Motor neuron (in vitro differentiated cells): ENCODE measurements at regions not wholly inside any gene's neighbourhood (a gene's known extent, or its start where the extent isn't known, plus 50 kb on each side); places are given as distances from the start of the nearest gene placed in this dataset.
A peak's percentile ranks its signal among the peaks of the same experiment; 100 is the strongest.
"Not testable (repeated sequence)": the region's sequence is repeated elsewhere in the genome, so short reads cannot be mapped to it uniquely, and the experiment has no call there.

ENCODE experiments used
- ATAC-seq, 8 experiments: fragments of 200-7000 bp; cut with Tn5 transposase; replicated peaks in 6 of 8; 2 replicates each; pipeline ENCODE4 v1.8.0; 2021; ENCODE audit warnings: mild to moderate bottlenecking in 8 of 8, moderate library complexity in 8 of 8
- H3K27ac ChIP-seq, 2 donors: fragments of 250-450 bp; sonication (Bioruptor Pico); 2 replicates each; pipeline ENCODE4 v1.9.0; 2021; ENCODE audit warnings: antibody characterized with exemption in 2 of 2, mild to moderate bottlenecking in 2 of 2, moderate library complexity in 1 of 2
- H3K4me1 ChIP-seq, 2 donors: fragments of 250-450 bp; sonication (Bioruptor Pico); replicated peaks in 1 of 2; 2 replicates each; pipeline ENCODE4 v1.6.1; 2021; ENCODE audit warnings: antibody characterized with exemption in 2 of 2, mild to moderate bottlenecking in 2 of 2, moderate library complexity in 1 of 2
- H3K4me3 ChIP-seq, 5 donors: fragments of 250-450 bp; sonication (Bioruptor Pico); 2 replicates each; pipeline ENCODE4 v1.9.0; 2021; ENCODE audit warnings: antibody characterized with exemption in 5 of 5, mild to moderate bottlenecking in 5 of 5, moderate library complexity in 4 of 5
- WGBS, 10 experiments: fragments of 450-650 bp; shearing (Covaris generic); methylation state at CpG; one replicate each; pipeline ENCODE4 v1.0.0; 2022; 5-methylcytosine and 5-hydroxymethylcytosine counted together
- in situ Hi-C, 9 experiments: fragments of 400-800 bp; cut with MboI; loops; one replicate each; pipeline ENCODE4 v1.15.0; 2021; ENCODE audit warnings: low sequenced_read_pairs in 9 of 9, low pct_unique_long_range_greater_than_20kb in 2 of 9; ENCODE audit not compliant: unreplicated experiment in 9 of 9

DNA sequence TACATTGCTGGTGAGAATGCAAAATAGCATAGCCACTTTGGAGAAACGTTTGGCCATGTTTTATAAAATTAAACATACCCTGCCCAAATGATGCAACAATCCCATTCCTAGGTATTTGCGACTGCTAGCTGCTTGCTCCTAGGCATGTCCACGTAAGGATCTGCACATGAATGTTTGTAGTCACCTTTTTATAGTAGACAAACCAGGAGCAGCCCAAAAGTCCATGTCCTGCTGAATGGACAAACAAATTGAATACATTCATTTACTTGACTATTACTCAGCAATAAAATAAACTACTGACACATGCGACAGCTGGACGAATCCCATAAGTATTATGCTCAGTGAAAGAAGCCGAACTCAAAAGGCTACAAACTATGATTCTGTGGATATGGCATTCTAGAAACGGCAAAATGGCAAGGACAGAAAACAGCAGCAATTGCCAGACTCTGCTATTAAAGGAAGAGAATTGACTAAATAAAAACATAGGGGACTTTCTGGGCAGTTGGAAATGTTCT lies 161.9 kb upstream of the GALNT2 start:
- H3K4me1 ChIP-seq, result peaks cover 24 to 27% of the 10 kb centered on the region in 2 donors
- H3K4me3 ChIP-seq, result no peak overlapping the region
- WGBS, 10 experiments, result 0 to 89% (median 62%) methylated on average over 3 to 7 of the region's 7 CpGs
- no peak overlapping the region for H3K27ac ChIP-seq
- in situ Hi-C loops, result no loop called here
- peak in 1 of 8 experiments; percentile 19 for ATAC-seq

DNA sequence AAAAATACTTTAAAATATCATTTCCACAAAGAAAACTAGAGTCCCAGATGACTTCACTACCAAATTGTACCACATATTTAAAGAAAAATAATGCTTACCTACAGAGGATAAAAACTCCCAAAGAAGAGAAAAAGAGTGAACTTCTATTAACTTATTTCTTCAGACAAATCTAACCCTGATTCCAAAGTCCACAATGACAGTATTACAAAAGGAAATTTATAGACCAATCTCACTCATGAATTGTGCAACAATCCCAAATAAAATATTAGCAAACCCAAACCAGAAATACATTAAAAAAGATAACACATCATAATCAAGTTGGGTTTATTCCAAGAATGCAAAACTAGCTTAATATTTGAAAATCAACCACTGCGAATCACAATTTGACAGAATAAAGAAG lies 161.4 kb upstream of the GALNT2 start:
- ATAC-seq, result no peak
- H3K4me1 ChIP-seq, result peaks cover 24 to 27% of the 10 kb centered on the region in 2 donors
- in situ Hi-C loops, result no loop called here
- no peak overlapping the region for H3K27ac ChIP-seq
- no peak overlapping the region for H3K4me3 ChIP-seq
- 0 to 100% (median 93%) methylated on average over 1 of the region's 1 CpG for WGBS, 10 experiments

DNA sequence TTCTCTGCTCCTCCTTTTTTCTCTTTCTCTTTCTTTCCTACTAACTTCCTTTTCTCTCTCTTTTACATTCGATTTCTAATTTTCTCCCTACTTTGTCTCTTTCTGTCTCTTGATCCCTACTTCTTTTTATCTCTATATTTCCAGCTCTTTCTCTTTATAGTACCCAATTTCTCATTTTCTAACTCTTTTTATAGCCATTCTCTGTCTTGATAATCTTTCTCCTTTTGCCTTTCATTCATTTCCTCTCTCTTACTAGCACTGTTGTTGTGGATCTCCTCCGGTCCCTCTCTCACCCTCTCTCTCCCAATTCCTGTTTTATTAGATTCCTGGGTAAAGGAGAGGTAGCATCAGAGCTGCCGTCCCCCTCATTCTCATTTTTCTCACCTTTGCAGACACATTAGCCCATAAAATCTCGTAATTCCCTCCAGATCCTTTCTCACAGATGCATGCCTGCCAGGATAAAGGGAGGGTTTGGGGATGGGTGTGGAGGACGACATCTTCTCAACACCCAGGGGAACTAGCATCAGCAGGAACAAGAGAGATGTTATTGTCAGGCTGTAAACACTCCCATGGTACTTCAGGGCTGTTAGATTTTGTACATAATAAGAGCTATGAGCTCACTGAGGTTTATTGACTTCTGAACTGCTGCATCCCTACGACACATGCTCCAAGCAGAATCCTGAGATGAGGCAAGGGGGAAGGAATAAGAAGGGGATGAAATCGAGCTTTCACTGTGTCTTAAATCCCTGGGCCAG lies 159.0 kb upstream of the GALNT2 start:
- Histone ChIP-seq H3K4me3 (no peak overlapping the region), H3K4me1 (peaks cover 24 to 27% of the 10 kb centered on the region in 2 donors), H3K27ac (peak overlapping the region; percentile 42 to 70)
- WGBS, 10 experiments, result 2 to 79% (median 54%) methylated on average over 3 to 7 of the region's 7 CpGs
- peak in 6 of 8 experiments; percentile 25 to 99 (median 99) for ATAC-seq
- in situ Hi-C loops, result no loop called here

DNA sequence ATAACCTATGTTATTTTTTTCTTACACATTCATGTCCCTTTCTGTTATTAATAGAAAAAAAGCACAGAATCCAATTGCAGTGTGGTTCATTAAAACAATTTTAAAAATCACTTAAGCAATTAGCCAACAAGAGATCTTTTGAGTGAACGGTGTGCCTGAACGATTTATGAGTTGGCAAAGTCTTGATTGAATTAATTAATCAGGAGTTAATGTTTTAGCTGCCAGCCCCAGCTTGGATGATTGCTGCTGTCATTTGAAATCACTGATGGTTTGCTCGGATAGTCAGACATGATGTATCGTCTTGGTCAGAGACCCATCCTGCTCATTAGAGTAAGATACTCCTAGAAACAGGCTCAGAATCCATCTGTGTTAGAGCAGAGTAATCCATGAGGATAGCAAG lies 158.3 kb upstream of the GALNT2 start:
- WGBS, 10 experiments, result 0 to 82% (median 60%) methylated on average over 1 to 4 of the region's 4 CpGs
- in situ Hi-C loops, result no loop called here
- ATAC-seq, result peak in 4 of 8 experiments; percentile 19 to 33 (median 29)
- Histone ChIP-seq H3K4me1 (peaks cover 24 to 29% of the 10 kb centered on the region in 2 donors), H3K27ac (peak overlapping the region; percentile 42 to 70), H3K4me3 (no peak overlapping the region)

DNA sequence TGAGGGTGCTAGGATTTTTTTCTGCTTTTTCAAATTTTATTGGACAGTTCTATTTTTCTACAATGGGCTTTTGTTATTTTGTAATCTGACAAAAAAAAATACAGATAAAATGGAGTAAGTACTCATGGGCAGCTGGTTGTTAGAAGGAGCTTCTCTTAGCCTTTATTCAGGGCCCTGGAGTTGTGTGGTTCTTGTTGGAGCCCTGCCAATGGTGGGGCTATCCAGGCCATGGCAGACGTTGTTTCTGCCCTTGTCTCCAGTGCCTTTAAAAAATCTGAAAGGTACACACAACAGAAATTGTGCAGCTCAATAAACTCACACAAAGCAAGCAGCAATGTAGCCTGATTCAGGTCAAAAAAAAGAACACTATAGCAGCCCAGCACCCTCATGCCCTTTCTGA lies 153.5 kb upstream of the GALNT2 start:
- no peak overlapping the region for H3K27ac ChIP-seq
- 0 to 43% (median 30%) methylated on average over 1 of the region's 1 CpG; no CpG with 5 or more reads in 4 of the 10 experiments for WGBS, 10 experiments
- peaks cover 10 to 17% of the 10 kb centered on the region in 2 donors for H3K4me1 ChIP-seq
- ATAC-seq, result peak in 5 of 8 experiments; percentile 30 to 83 (median 61)
- in situ Hi-C loops, result no loop called here
- no peak overlapping the region for H3K4me3 ChIP-seq

DNA sequence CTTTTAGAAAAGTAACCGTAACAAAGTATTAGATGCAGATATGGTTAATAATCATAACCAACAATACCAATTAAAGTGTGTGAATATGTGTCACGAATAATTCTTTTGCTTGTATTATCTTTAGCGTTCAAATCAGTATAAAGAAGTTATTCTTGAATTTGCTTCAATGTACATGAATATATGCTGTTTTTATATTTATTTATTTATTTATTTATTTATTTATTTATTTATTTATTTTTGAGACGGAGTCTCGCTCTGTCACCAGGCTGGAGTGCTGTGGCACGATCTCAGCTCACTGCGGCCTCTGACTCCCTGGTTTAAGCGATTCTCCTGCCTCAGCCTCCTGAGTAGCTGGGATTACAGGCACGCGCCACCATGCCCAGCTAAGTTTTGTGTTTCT lies 147.6 kb upstream of the GALNT2 start:
- H3K27ac ChIP-seq, ATAC-seq, H3K4me1 ChIP-seq, H3K4me3 ChIP-seq, in situ Hi-C loops: not testable (repeated sequence)
- WGBS, 10 experiments, result 54 to 100% (median 91%) methylated on average over 3 to 10 of the region's 10 CpGs

DNA sequence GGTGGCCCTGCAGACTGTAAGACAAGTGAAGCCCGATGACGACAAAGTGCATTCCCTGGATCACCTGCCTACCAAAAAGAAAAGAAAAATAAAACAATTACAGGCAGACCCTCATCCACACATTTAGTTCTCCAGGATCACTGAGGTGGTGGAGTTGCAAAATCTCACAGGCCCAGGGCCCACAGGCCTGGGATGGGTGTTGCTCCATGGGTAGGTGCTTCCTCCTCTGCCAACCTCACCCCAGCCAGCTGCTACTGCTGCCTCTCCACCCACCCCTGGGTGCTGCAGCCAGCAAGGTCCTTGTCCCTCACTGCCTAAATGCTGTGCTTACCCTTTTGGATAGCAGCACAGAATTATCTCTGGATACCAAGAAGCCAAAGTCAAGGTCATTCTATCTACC lies 146.4 kb upstream of the GALNT2 start:
- Histone ChIP-seq H3K4me3 (no peak overlapping the region), H3K27ac (no peak overlapping the region), H3K4me1 (no peaks in the 10 kb centered on the region)
- no peak for ATAC-seq
- in situ Hi-C loops, result no loop called here
- 0 to 100% (median 79%) methylated on average over 1 to 2 of the region's 2 CpGs; no CpG with 5 or more reads in 2 of the 10 experiments for WGBS, 10 experiments

DNA sequence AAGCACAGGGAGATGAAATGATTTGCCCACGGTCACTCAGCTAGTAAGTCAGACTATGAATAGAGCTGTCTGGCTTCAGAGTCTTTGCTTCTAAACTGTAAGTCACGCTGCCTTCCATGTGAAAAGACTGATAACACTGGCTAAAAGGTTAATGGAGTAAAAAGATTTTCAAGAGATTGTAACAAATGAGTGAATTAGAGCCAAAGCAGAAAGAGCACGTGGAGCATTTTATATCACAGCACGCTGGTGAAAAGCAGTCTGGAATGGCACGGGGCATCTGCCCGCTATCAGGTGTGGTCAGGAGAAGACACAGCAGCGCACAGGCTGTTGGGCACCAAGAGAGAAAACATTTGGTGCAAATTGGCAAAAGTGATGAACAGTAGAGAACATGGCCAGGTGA lies 144.8 kb upstream of the GALNT2 start:
- WGBS, 10 experiments, result 28 to 100% (median 89%) methylated on average over 2 to 7 of the region's 7 CpGs; no CpG with 5 or more reads in 1 of the 10 experiments

DNA sequence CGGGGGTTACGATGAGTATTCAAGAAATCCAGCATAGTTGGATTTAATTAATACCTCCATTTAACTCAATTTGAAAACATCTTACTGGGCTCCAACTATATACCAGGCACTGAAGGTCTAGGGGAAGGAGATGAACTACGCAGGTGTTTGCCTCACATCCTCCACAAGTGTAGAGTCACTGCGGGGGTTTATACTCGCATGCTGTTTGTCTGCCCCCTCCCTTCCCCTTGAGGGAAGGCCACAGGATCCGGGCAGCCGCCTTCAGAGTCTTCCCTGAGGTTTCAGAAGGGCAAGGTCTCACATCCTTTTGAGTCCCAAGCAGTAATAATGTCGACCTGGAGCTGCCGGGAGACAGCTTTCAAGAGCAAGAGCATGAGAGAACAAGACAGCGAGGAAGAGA lies 142.4 kb upstream of the GALNT2 start:
- Histone ChIP-seq H3K27ac (no peak overlapping the region), H3K4me1 (no peaks in the 10 kb centered on the region), H3K4me3 (no peak overlapping the region)
- ATAC-seq, result no peak
- in situ Hi-C loops, result no loop called here
- WGBS, 10 experiments, result 40 to 100% (median 73%) methylated on average over 1 to 9 of the region's 10 CpGs; no CpG with 5 or more reads in 4 of the 10 experiments

More for the DNA sequence above, 144.8 kb upstream of the GALNT2 start:
- ATAC-seq, result no peak
- in situ Hi-C loops, result no loop called here
- Histone ChIP-seq H3K4me1 (no peaks in the 10 kb centered on the region), H3K27ac (no peak overlapping the region), H3K4me3 (no peak overlapping the region)

DNA sequence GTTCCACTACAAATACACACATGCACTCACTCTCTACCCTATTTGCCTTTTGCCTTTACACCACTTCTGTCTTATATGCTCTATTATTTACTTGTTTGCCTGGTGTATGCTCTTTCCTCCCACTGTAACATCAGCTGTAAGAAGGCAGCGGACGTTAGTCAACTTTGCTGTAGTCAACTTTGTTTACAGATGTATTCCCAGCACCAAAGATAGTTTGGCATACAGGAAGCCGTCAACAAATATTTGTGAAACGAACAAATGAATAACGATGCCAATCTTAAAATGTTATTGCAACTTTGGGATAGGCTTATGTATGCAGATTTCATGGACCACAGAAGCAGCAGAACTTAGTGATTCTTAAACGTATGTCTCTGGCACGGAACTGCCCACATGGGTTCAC lies 138.3 kb upstream of the GALNT2 start:
- no peak for ATAC-seq
- no peak overlapping the region for H3K27ac ChIP-seq
- in situ Hi-C loops, result no loop called here
- no peak overlapping the region for H3K4me3 ChIP-seq
- 55 to 100% (median 90%) methylated on average over 2 to 7 of the region's 7 CpGs for WGBS, 10 experiments
- no peaks in the 10 kb centered on the region for H3K4me1 ChIP-seq

DNA sequence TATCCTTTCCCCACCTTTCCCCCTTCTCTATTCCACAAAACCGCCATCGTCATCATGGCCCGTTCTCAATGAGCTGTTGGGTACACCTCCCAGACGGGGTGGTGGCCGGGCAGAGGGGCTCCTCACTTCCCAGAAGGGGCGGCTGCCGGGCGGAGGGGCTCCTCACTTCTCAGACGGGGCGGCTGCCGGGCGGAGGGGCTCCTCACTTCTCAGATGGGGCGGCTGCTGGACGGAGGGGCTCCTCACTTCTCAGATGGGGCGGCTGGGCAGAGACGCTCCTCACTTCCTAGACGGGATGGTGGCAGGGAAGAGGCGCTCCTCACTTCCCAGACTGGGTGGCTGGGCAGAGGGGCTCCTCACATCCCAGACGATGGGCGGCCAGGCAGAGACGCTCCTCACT lies 135.3 kb upstream of the GALNT2 start:
- in situ Hi-C loops, H3K4me1 ChIP-seq, H3K4me3 ChIP-seq, H3K27ac ChIP-seq, ATAC-seq: not testable (repeated sequence)
- WGBS, 10 experiments, result 88 to 98% methylated on average over 6 to 9 of the region's 21 CpGs; no CpG with 5 or more reads in 8 of the 10 experiments

DNA sequence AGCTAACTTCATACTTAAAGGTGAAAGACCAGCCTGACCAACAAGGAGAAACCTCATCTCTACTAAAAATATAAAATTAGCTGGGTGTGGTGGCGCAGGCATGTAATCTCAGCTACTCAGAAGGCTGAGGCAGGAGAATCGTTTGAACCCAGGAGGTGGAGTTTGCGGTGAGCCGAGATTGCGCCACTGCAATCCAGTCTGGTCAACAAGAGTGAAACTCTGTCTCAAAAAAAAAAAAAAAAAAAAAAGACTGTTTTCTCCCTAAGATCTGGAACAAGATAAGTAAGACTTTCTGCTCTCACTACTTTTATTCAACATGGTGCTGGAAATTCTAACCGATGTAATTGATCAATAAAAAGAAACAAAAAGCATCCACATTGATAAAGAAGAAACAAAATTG lies 131.9 kb upstream of the GALNT2 start:
- H3K4me3 ChIP-seq, ATAC-seq, H3K27ac ChIP-seq, in situ Hi-C loops, H3K4me1 ChIP-seq: not testable (repeated sequence)
- WGBS, 10 experiments, result 45 to 90% (median 78%) methylated on average over 1 to 6 of the region's 6 CpGs

DNA sequence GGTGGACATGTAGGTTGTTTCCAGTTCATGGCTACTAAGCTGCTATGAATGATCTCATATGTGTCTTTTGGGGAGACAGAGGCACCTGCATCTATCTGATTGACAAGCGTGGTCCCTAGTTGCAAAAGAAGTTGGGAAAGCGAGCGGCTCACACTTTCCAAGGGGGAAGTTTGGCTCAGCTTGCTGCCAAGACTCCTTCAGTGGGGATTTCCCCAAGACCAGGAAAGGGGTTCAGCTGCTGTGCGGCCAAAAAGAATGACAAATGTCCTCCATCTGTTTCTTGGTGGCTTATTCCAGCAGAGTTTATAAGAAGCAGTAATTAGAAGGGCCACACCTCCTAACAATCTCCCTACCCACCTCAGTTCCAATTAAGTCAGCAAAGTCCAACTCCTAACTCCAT lies 128.5 kb upstream of the GALNT2 start:
- Histone ChIP-seq H3K4me1 (no peaks in the 10 kb centered on the region), H3K27ac (no peak overlapping the region), H3K4me3 (no peak overlapping the region)
- in situ Hi-C loops, result no loop called here
- no peak for ATAC-seq
- WGBS, 10 experiments, result 0 to 100% (median 91%) methylated on average over 1 to 4 of the region's 4 CpGs; no CpG with 5 or more reads in 2 of the 10 experiments

DNA sequence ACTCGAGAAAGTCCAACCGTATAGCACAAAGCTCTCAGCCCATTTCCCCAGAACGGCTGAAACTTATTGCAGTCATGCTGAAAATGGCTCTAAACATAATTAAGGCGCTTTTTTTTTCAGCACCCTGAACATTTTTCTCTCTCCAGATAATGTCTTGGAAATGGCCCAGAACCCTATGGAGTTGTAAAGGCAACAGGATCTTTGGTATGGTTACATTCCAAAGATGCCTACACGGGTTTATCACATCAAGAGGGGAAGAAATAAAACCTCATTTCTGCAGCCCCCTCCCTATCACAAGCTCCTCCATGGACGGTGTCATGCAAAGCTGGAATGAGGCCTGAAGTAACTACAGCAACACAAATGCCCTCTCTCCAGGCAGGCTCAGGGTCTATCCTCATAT lies 126.4 kb upstream of the GALNT2 start:
- Histone ChIP-seq H3K27ac (no peak overlapping the region), H3K4me1 (no peaks in the 10 kb centered on the region), H3K4me3 (no peak overlapping the region)
- ATAC-seq, result no peak
- in situ Hi-C loops, result no loop called here
- 44 to 100% (median 66%) methylated on average over 1 to 6 of the region's 6 CpGs; no CpG with 5 or more reads in 2 of the 10 experiments for WGBS, 10 experiments
